M059J (cell line): ENCODE measurements at regions not wholly inside any gene's neighbourhood (a gene's known extent, or its start where the extent isn't known, plus 50 kb on each side); places are given as distances from the start of the nearest gene placed in this dataset.
A peak's percentile ranks its signal among the peaks of the same experiment; 100 is the strongest.

Experiments used
- DNase-seq: peaks from one replicate; pipeline ENCODE4 v3.0.0-alpha.2; 2012; ENCODE audit warnings: low read depth

DNA sequence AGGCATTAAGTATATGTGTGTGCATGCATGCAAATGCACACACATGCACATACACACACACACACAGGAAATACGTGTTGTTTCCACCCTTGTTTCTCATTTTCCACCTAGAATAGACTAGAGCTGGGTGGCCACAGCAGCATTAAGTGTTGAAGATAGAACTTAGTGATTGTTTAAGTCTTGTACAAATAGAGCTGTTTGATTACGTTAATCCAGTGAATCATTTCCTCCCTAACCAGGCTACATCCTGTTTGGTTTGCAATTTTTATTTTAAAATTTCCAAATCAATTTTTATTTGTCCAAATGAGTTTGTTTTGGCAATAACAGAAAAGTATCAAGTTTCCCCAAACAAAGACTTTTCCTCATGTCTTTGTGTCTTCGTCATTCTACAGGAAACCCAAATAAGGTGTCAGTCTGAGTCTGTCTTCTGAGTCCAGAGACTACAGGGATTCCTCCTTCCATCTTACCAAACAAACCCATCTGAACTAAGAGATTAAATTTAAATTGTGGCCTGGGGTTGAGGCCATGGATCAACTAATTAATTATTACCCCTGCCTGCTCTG is 74.6 kb upstream of the GALNT5 start:
- DNase-seq: peak; percentile 91

GRCh38 chr2:157184161-157184895 is 73.2 kb upstream of the GALNT5 start:
- no peak for DNase-seq

DNA sequence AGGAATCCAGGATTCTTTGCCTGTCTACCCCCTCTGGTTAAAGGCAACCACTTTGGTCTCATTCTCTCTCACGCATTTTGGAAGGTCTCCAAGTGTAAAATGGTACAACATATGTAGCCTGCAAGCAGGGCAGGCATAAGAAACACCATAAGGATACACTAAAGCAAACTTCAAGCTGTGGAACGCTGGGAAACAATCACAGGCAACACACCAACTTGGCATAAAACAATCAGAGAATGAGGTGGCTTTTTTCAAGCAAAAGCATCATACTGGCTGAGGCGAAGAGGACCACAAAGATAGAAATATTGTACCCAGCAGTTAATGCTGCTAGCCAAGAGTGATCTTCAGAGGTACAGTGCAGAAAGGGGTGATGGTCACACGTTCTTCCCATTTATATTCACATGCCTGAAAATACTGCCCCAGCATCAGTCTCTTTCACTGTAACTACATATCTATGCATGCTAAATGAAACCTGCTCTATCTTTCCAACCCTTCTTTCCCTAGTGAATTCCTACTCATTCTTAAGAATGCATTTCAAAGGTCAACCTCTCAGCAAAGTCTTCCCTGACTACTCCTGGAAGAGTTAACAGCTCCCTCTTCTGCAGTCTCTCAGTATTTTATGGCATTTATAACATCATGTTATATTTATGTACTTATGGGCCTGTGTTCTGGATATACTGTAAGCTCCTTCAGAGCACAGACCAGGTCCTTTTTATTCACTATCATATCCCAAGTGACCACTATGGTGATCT is 71.9 kb upstream of the GALNT5 start:
- DNase-seq: no peak

- peak; percentile 80 for DNase-seq
These were observed 67.4 kb upstream of the GALNT5 start for GRCh38 chr2:157190151-157190550.

GRCh38 chr2:157191186-157191585 is 66.3 kb upstream of the GALNT5 start:
- no peak for DNase-seq

DNA sequence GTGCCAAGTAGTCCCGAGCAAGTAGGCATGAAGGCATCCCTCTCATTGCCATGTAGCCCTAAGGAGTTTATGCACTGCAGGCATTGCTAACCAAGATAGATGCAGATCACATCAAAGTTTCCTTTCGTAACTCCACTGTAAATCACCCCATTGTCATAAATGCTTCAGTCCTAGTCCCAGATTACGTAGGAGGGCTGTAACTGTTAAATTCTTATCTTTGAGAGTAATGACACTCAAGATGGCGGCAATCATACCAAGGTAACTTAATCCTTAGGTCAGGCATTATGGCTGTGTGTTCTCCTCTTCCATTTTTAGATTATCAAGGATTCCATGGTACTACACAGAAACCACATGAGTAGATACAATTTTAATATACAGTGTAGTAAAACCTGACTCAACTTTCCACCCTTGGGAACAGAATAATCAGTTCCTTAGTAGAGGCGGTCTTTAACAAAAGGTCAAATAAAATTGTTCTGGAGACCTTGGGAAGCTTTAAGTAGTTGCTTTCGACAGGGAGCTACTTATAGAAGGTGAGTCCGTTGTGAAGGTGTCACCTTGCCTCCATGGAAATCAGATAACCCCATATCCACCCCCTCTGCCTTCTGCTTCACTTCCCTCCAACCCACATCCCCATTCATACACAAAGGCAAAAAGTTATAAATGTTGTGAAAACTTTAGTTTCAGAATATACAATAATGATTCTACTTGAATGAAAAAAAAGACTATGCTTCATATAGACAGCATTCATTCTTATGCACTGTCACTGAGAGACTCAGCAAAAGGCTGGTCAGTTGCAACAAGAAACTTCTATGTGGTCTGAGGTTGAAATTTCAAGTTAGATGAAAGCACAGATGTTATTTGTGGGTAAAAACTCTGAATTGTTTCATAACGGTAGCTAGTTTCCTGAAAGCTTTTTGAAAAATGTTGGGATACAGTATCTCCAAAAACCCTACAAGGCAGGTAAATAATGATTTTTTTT is 64.8 kb upstream of the GALNT5 start:
- no peak for DNase-seq

DNA sequence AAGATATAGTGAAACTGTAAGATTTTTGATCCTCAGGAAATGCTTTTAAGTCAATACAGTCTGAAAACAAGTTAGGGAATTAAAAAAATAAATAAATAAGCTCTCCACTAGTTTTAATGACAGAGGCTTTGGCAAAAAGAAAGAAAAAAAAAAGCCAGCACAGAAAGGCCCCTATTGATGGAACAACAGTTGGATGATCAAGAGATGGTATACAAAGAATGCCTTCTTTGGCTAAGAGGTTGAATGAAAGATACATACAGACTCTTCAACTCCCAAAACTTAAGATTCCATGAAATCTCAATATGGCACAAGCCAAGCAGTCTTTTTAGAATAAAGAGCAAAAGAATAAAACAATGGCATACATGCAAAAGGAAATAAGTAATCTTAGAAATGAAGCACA is 64.0 kb upstream of the GALNT5 start:
- no peak for DNase-seq

DNA sequence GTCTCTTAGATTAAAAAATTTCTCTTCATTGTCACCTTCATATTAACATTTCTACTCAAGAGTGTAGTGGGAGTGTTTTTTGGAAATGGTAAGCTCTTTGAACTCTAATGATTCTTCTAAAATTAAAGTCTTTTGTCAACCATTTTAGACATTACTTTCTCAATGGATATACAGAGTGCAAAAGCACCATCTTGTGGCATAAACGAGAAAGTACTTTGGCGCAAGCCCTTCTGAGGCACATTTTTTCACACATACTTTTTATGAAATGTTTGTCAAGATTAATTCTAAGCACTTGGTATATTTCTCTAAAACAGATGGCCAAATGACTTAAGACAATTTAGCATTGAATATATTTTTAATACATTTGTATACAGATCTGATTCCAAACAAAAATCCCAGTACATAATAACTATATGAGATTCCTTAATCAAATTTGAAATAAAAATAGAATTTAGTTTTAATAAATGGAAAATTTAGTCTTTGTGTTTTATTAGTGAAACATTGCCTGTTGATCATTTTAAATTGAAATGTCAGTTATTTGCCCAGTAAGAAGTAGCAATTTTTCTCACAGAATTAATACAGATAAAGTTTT is 63.3 kb upstream of the GALNT5 start:
- peak; percentile 60 for DNase-seq

GRCh38 chr2:157194844-157195243 is 62.7 kb upstream of the GALNT5 start:
- no peak for DNase-seq

GRCh38 chr2:157196956-157197355 is 60.5 kb upstream of the GALNT5 start:
- no peak for DNase-seq

DNA sequence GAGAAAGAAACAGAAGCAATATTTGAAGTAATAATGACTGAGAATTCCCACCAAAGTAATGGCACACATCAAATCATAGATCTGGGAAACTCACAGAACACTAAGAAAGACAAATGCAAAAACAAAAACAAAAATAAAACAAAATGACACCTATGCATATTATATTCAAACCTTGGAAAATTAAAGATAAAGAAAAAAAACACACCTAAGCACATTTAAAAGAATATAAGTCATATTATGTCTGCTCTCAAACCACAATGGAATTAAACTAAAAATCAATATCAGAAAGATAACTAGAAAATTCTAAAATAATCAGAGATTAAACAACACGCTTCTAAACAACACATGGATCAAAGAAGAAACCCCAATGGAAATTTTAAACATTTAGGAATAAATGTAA is 59.7 kb upstream of the GALNT5 start:
- no peak for DNase-seq

DNA sequence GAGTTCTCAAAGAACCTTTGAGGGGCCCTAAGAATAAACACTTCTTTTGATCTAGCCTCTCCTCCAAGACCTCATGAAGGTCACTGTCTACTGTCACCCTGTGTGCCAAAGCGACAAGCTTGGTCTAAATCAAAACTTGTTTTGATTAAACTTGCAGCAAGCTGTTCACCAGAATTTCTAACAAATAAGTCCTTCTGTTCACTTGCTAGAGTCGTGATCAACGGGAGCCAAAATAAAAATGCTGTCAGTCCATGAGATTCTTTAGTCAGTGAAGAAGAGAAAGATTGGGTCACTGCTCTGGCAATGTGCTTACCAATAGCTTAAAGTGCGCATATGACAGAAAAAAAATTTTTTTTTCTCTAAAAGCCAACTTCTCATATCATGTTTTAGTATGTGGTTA is 53.9 kb upstream of the GALNT5 start:
- DNase-seq: no peak

GRCh38 chr2:157204401-157204800 is 53.1 kb upstream of the GALNT5 start:
- no peak for DNase-seq

DNA sequence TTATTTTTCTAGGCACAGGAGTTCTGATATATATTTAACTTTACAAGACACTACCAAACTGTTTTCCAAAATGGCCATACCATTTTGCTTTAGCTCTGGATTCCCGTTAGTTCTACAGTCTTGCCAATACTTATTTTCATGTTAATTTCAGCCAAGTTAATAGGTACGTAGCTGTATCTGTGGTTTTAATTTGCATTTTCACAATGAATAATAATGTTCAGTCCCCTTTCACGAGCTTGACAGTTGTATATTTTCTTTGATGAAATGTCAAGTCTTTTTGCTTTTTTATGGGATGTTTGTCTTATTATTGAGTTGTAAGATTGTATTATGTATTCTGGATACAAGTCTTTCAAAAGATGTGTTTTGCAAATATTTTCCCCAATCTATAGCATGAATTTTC is 50.6 kb upstream of the GALNT5 start:
- no peak for DNase-seq
